Aorta (tissue), 5 donors: ENCODE measurements at regions not wholly inside any gene's neighbourhood (a gene's known extent, or its start where the extent isn't known, plus 50 kb on each side); places are given as distances from the start of the nearest gene placed in this dataset.

ENCODE experiments used
- ATAC-seq: fragments of 200-7000 bp; cut with Tn5 transposase; one replicate; pipeline ENCODE4 v1.9.1; 2022; ENCODE audit warnings: moderate library complexity; ENCODE audit not compliant: low FRiP score
- DNase-seq, 2 donors: peaks; one replicate each; pipeline ENCODE4 v3.0.0-alpha.2; 2020
- H3K27ac ChIP-seq, 2 donors: one replicate each; pipeline ENCODE4 v1.5.1; 2013; ENCODE audit warnings: low read length in 2 of 2, mild to moderate bottlenecking in 2 of 2, moderate library complexity in 2 of 2, control low read depth in 1 of 2, inconsistent platforms in 1 of 2, low read depth in 1 of 2
- H3K27me3 ChIP-seq, 2 donors: one replicate each; pipeline ENCODE4 v1.6.1; 2013; ENCODE audit warnings: control low read depth in 1 of 2, low read length in 1 of 2, mild to moderate bottlenecking in 1 of 2, moderate library complexity in 1 of 2; ENCODE audit not compliant: insufficient read depth in 2 of 2, control insufficient read depth in 1 of 2
- H3K36me3 ChIP-seq, 2 donors: one replicate each; pipeline ENCODE4 v1.6.1; 2013; ENCODE audit warnings: control low read depth in 1 of 2, low read length in 1 of 2, mild to moderate bottlenecking in 1 of 2; ENCODE audit not compliant: insufficient read depth in 2 of 2, control insufficient read depth in 1 of 2
- H3K4me1 ChIP-seq, 2 donors: one replicate each; pipeline ENCODE4 v1.6.1; 2013; ENCODE audit warnings: low read length in 2 of 2, control low read depth in 1 of 2, mild to moderate bottlenecking in 1 of 2, moderate library complexity in 1 of 2; ENCODE audit not compliant: insufficient read depth in 2 of 2, control insufficient read depth in 1 of 2
- H3K4me3 ChIP-seq, 2 donors: one replicate each; pipeline ENCODE4 v1.5.1; 2013; ENCODE audit warnings: low read length in 2 of 2, control low read depth in 1 of 2, mild to moderate bottlenecking in 1 of 2
- H3K9me3 ChIP-seq: one replicate; pipeline ENCODE4 v1.6.1; 2013; ENCODE audit warnings: mild to moderate bottlenecking, low read length; ENCODE audit not compliant: control insufficient read depth
- WGBS, 2 donors: extraction: QIAGEN DNeasy Blood & Tissue Kit; methylation state at CpG; one replicate each; pipeline ENCODE4 v1.1.7; 2013; 5-methylcytosine and 5-hydroxymethylcytosine counted together
- intact Hi-C, 2 donors: fragments of 100-400 bp; cut with DNase I; formaldehyde crosslinking; loops; one replicate each; pipeline versions ENCODE4 v1.14.2 to v1.15.0; 2022
- donor health status: healthy with polysubstance abuse.
- donor health status: Bipolar disorder and iron deficiency.
- donor health status: DM: no; HTN: no; CAD: no.
- donor health status: DM: no; HTN: no; CAD: no.
- donor health status: DM: yes; HTN: yes; CAD: no.

- DNase-seq = peak in 1 of 2 donors; percentile 64
- peaks cover 5% of the 10 kb centered on the region for H3K9me3 ChIP-seq
- intact Hi-C loops = no loop called here
Measured at GRCh38 chr10:130766071-130766470, 545.5 kb downstream of the TCERG1L start.

DNA sequence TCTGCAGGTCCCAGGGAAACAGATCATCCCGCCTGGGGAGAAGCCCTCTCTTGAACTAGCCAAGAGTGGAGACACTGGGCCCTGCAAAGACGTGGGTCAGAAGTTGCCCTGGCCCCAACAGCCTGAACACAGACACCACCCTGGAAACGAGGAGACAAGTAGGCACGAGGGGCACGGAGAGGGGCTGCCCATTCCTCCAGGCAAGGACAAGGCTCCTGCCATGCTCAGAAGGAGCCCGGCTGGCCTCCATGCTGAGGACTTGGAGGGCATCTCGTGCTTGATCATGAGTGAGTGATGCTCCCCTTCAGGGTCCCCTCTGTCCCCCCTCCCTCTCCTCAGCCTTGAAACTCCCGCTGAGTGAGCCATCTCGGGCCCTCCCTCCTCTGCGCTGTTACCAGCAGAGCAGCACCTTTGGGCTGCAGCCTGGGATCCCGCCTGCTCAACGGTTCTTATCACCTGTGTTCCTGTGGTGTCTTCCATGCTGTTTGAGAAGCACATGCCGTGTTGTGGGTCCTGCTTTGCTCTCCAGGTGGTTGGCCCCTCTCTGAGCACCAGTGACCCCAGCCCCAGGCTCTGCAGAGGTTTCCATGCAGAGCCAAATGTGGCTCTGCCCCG lies 544.3 kb downstream of the TCERG1L start:
- peaks cover 5% of the 10 kb centered on the region for H3K9me3 ChIP-seq
- H3K4me3 ChIP-seq = no peak overlapping the region
- WGBS, 2 donors = 81 to 83% methylated on average over 14 of the region's 14 CpGs
- ATAC-seq = no peak
- no peak overlapping the region for H3K27ac ChIP-seq
- intact Hi-C loops = no loop called here
- no peaks in the 10 kb centered on the region for H3K27me3 ChIP-seq
- peak in 1 of 2 donors; percentile 62 for DNase-seq
- H3K4me1 ChIP-seq = no peaks in the 10 kb centered on the region
- H3K36me3 ChIP-seq = no peaks in the 10 kb centered on the region

More at GRCh38 chr10:130766071-130766470, 545.5 kb downstream of the TCERG1L start:
- H3K4me1 ChIP-seq = no peaks in the 10 kb centered on the region
- H3K4me3 ChIP-seq = no peak overlapping the region
- no peaks in the 10 kb centered on the region for H3K36me3 ChIP-seq
- H3K27ac ChIP-seq = no peak overlapping the region
- 50 to 67% methylated on average over 4 of the region's 4 CpGs for WGBS, 2 donors
- ATAC-seq = no peak
- no peaks in the 10 kb centered on the region for H3K27me3 ChIP-seq

GRCh38 chr10:130769146-130770017 lies 542.1 kb downstream of the TCERG1L start:
- peaks cover 5% of the 10 kb centered on the region for H3K9me3 ChIP-seq
- H3K27ac ChIP-seq = no peak overlapping the region
- intact Hi-C loops = no loop called here
- H3K4me3 ChIP-seq = no peak overlapping the region
- no peaks in the 10 kb centered on the region for H3K27me3 ChIP-seq
- 87 to 89% methylated on average over 10 of the region's 10 CpGs for WGBS, 2 donors
- H3K36me3 ChIP-seq = no peaks in the 10 kb centered on the region
- DNase-seq = peak in 1 of 2 donors; percentile 66
- no peaks in the 10 kb centered on the region for H3K4me1 ChIP-seq
- ATAC-seq = no peak

GRCh38 chr10:130770018-130770630 lies 541.4 kb downstream of the TCERG1L start:
- no peak for ATAC-seq
- H3K4me3 ChIP-seq = no peak overlapping the region
- H3K9me3 ChIP-seq = peaks cover 5% of the 10 kb centered on the region
- WGBS, 2 donors = 60 to 69% methylated on average over 13 of the region's 13 CpGs
- intact Hi-C loops = no loop called here
- H3K4me1 ChIP-seq = no peaks in the 10 kb centered on the region
- H3K27me3 ChIP-seq = no peaks in the 10 kb centered on the region
- H3K27ac ChIP-seq = no peak overlapping the region
- peak in 1 of 2 donors; percentile 45 for DNase-seq
- no peaks in the 10 kb centered on the region for H3K36me3 ChIP-seq

GRCh38 chr10:130771491-130771946 lies 540.0 kb downstream of the TCERG1L start:
- WGBS, 2 donors = 36 to 48% methylated on average over 13 of the region's 13 CpGs
- ATAC-seq = no peak

DNA sequence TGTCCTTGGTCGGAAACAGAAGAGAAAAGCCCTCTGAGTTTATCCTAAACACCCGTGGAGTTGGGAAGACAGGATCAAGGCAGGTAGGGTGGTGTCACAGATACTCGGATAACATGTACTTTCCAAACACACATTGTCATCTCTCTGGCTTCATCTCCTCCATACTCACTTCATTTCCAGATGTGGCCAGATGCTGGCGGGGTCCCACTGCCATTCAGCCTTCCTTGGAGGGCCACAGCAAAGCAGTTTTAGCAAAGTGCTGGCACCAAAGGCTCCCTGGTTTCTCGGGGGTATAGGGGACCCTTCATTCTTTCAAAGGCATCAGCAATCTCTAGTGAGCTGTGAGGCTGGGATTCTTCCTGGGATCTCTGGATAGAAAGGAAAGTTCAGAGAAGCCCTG lies 539.5 kb downstream of the TCERG1L start:
- H3K4me3 ChIP-seq = no peak overlapping the region
- H3K9me3 ChIP-seq = peaks cover 5% of the 10 kb centered on the region
- intact Hi-C loops = no loop called here
- WGBS, 2 donors = 69 to 70% methylated on average over 5 of the region's 5 CpGs
- H3K27me3 ChIP-seq = no peaks in the 10 kb centered on the region
- H3K36me3 ChIP-seq = no peaks in the 10 kb centered on the region
- no peak overlapping the region for H3K27ac ChIP-seq
- ATAC-seq (no peak), DNase-seq (peak in 1 of 2 donors; percentile 51)
- H3K4me1 ChIP-seq = no peaks in the 10 kb centered on the region

More at GRCh38 chr10:130771491-130771946, 540.0 kb downstream of the TCERG1L start:
- no peaks in the 10 kb centered on the region for H3K27me3 ChIP-seq
- no peak overlapping the region for H3K4me3 ChIP-seq
- no peak overlapping the region for H3K27ac ChIP-seq
- peak in 1 of 2 donors; percentile 50 for DNase-seq
- intact Hi-C loops = no loop called here
- H3K4me1 ChIP-seq = no peaks in the 10 kb centered on the region
- peaks cover 5% of the 10 kb centered on the region for H3K9me3 ChIP-seq
- H3K36me3 ChIP-seq = no peaks in the 10 kb centered on the region

DNA sequence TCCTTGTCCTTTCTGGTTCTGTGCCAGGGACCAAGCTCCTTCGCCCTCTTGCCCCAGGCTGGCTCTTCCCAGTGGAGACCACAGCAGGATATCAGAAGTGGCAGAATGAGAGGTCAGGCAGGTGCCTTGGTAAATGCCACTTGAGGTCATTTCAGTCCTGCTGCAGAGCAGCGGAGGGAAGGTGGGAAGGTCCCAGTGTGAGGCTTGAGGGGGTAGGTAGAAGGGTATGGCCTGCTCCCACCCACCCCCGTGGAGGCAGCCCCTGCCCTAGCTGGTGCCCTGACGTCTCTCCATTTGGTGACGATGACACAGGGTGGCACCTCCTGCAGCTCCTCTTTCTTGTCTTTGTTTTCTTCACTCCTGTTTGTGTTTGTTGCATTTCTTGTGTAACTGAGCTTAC lies 538.8 kb downstream of the TCERG1L start:
- no peaks in the 10 kb centered on the region for H3K4me1 ChIP-seq
- H3K27me3 ChIP-seq = no peaks in the 10 kb centered on the region
- DNase-seq (no peak), ATAC-seq (no peak)
- H3K9me3 ChIP-seq = peaks cover 4% of the 10 kb centered on the region
- H3K27ac ChIP-seq = no peak overlapping the region
- H3K36me3 ChIP-seq = no peaks in the 10 kb centered on the region
- 66 to 80% methylated on average over 5 of the region's 5 CpGs for WGBS, 2 donors
- intact Hi-C loops = no loop called here
- H3K4me3 ChIP-seq = no peak overlapping the region

DNA sequence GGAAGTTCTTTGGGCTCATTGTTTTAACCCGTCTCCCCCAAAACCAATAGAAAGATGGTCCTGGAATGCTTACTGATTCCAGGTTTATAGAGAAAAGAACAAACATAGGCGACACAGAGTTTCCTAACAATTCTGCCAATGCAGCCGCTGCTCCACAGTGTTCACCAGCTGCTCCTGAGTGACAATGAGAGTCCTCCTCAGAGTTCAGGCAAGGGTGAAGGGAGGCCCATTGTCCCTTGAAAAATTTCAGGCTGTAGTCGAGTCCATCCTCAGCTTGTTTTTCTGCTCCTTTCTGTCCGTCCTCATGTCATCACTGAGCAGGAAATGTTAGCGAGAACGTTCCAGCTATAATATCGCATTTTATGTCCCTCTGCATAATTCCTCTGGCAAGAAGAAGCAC lies 537.6 kb downstream of the TCERG1L start:
- H3K4me1 ChIP-seq = no peaks in the 10 kb centered on the region
- H3K9me3 ChIP-seq = no peaks in the 10 kb centered on the region
- DNase-seq = peak in 1 of 2 donors; percentile 9
- no peak for ATAC-seq
- H3K27me3 ChIP-seq = no peaks in the 10 kb centered on the region
- WGBS, 2 donors = 48 to 52% methylated on average over 8 of the region's 8 CpGs
- no peak overlapping the region for H3K4me3 ChIP-seq
- H3K36me3 ChIP-seq = no peaks in the 10 kb centered on the region
- intact Hi-C loops = no loop called here
- no peak overlapping the region for H3K27ac ChIP-seq
